Choroid plexus epithelial cell (primary cell): ENCODE measurements at regions not wholly inside any gene's neighbourhood (a gene's known extent, or its start where the extent isn't known, plus 50 kb on each side); places are given as distances from the start of the nearest gene placed in this dataset.

Experiments used
- DNase-seq: peaks from one replicate; pipeline ENCODE4 v3.0.0-alpha.2; 2010; ENCODE audit warnings: low read depth
- H3K4me3 ChIP-seq: 2 replicates; pipeline ENCODE4 v1.5.1; 2011; ENCODE audit warnings: low read depth, mild to moderate bottlenecking, control low read depth, low read length, moderate library complexity
- TF ChIP-seq, protein P1 (sequence below): conservative IDR thresholded peaks from 2 replicates; pipeline ENCODE4 v1.5.1; 2011; ENCODE audit warnings: low read depth, mild to moderate bottlenecking, control low read depth, inconsistent platforms, low read length, moderate library complexity

DNA sequence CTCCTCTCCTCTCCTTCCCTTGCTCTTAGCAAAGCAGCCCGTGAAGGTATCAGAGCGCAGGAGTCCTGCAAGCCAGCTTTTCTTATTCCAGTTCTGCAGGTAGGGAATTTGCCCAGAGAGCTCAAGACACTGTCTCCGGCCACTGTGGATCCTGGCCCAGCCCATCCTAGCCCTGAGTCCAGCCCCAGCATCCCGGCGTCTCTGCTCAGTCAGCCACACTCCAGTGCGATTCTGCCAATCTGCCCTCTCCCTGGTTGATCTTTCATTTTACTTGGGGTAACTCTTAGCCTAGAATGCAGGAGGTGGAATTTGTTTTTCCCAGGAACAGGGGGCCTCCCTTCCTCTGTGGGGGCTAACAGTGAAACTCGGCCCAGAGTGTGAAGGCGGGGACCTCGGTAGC is 176.9 kb upstream of the GSE1 start:
- no peak for DNase-seq
- TF ChIP-seq, protein P1, sequence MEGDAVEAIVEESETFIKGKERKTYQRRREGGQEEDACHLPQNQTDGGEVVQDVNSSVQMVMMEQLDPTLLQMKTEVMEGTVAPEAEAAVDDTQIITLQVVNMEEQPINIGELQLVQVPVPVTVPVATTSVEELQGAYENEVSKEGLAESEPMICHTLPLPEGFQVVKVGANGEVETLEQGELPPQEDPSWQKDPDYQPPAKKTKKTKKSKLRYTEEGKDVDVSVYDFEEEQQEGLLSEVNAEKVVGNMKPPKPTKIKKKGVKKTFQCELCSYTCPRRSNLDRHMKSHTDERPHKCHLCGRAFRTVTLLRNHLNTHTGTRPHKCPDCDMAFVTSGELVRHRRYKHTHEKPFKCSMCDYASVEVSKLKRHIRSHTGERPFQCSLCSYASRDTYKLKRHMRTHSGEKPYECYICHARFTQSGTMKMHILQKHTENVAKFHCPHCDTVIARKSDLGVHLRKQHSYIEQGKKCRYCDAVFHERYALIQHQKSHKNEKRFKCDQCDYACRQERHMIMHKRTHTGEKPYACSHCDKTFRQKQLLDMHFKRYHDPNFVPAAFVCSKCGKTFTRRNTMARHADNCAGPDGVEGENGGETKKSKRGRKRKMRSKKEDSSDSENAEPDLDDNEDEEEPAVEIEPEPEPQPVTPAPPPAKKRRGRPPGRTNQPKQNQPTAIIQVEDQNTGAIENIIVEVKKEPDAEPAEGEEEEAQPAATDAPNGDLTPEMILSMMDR: no peak
- H3K4me3 ChIP-seq: no peak overlapping the region

DNA sequence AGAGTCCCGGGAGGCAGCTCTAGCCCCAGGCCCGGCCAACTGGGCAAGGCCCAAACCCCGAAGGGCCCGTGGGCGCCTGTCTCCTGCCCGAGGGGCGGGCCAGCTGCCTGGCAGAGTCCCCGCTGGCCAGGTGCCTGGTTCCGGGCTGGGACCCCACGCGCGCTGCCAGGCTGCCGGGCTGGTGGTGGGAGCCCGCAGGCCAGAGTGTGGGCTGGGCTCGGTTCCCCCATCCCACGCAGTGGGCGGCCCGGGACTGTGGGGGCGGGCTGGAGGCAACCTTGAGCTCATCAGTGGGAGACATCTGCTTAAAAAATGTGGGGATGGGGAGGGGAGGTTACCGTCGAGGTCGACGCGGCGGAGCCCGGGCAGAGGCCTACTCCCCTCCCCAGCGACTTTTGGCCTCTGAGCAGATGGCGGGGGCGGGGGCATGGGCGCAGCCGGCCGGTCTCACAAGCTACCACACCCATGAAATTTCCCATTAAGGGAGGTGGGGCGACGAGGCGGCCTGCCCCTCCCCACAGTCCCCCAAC is 176.4 kb upstream of the GSE1 start:
- DNase-seq: no peak
- H3K4me3 ChIP-seq: no peak overlapping the region
- TF ChIP-seq, protein P1: no peak

DNA sequence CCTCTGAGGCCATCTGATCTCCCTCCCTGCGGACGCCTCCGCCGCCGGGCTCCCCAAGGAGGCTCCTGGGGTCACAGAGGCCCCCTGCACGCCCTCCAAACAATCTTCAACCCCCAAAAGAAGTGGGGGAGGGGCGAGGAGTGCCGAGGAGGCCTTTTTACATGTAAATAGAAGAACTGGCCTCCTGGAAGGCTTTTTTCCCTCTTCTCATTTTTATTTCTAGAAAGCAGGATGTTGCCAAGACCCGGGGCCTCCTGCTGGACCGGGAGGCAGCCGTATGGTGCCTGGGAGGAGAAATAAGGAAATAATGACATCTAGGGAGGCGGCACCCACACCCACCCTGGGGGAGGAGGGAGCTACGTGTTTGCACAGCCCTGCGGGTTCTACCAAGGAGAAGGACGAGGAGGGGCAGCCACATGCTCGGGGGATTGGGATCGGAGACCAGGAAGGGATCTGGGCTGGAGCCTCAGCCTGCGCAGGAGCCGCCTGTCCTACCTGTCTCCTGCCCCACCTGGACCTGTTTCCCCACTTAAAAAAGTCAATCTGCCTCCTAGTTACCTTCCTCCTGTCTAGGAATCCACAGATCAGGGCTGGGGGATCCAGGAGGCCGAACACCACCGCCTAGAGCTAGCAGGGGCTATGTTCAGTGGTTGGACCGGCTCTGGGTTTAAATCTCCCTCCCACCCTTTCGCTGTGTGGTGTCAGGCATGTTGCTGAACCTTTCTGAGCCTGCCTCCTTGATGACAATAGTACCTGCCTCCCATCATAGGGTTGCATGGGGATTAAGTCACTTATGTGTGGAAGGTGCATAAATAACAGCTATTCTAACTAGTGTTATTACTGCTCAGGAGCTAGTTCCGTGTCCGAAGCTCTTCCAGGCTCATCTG is 175.7 kb upstream of the GSE1 start:
- TF ChIP-seq, protein P1: no peak
- DNase-seq: peak; percentile 19
- no peak overlapping the region for H3K4me3 ChIP-seq

DNA sequence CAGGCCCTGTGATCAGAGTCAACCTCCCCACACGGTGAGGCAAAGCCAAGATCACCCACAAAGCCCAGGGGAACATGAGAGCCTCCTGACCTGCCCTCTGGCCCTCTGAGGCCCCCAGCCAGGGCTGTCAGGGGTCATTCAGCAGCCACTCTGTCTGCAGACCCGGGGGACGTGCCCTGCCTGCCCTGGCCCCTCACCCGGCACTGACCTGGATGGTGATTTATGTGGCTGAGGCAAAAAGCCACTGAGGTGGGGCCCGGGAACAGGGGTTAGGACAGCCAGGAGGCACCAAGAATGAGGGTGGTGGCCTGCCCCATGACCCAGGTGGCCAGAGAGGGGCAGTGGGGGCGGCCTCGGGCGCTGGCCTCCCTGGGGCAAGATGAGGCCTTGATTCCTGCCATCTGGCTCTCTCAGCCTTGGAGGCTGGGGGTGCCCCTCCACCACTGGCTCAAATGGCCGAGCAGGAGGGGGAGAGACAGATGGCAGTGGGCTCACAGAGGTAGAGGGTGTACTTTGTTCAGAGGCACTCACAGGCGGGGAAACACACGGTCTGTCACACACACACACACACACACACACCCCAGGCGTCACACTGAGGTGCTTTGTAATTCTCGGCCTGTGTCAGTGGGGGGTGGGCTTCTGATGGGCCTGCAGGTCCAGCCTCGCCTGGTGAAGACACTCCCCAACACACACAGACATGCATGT is 174.0 kb upstream of the GSE1 start:
- TF ChIP-seq, protein P1: no peak
- H3K4me3 ChIP-seq: no peak overlapping the region
- DNase-seq: no peak

DNA sequence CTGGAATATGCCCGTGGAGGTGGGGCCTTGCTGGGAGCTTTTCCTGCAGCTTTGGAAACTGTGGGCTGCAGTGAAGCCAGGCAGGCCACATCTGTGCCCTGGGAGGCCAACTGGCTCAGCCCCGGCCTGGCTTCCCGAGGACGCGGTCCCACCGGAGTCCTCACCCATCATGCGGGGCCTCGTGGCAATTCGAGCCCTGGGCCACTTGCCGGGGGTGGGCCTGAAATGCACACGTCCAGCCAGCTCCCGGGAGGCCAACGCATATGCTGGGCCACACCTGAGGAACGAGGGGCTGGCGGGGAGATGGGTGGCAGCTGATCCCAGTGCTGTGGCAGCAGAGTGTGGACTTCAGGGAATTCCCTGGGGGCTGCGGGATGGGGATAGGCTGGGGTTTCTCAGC is 172.4 kb upstream of the GSE1 start:
- no peak overlapping the region for H3K4me3 ChIP-seq
- no peak for DNase-seq
- TF ChIP-seq, protein P1: no peak

DNA sequence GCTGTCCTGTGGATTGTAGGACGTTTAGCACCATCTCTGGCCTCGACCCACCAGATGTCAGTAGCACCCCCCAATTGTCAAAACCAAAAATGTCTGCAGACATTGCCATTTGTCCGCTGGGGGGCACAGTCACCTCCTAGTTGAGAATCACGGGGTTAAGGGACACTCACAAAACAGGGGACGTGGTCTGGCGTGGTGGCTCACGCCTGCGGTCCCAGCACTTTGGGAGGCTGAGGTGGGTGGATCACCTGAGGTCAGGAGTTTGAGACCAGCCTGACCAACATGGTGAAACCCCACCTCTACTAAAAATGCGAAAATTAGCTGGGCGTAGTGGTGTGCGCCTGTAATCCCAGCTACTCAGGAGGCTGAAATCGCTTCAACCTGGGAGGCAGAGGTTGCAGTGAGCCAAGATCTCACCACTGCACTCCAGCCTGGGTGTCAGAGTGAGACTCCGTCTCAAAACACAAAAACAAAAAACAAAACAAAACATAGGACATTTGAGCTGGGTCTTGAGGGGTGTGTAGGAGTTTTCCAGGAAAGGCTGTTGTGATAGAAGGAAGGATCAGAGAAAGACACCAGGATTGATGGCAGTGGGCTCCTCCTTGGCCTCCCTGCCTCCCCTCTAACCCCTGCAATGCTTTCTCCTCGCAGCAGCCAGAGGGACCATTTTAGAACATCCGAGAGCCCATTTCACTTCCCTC is 171.8 kb upstream of the GSE1 start:
- TF ChIP-seq, protein P1: no peak
- DNase-seq: no peak

More for the DNA sequence above, 171.8 kb upstream of the GSE1 start:
- H3K4me3 ChIP-seq: no peak overlapping the region
